ENCODE measurements at regions not wholly inside any gene's neighbourhood (a gene's known extent, or its start where the extent isn't known, plus 50 kb on each side); places are given as distances from the start of the nearest gene placed in this dataset.
A peak's percentile ranks its signal among the peaks of the same experiment; 100 is the strongest.

DNA sequence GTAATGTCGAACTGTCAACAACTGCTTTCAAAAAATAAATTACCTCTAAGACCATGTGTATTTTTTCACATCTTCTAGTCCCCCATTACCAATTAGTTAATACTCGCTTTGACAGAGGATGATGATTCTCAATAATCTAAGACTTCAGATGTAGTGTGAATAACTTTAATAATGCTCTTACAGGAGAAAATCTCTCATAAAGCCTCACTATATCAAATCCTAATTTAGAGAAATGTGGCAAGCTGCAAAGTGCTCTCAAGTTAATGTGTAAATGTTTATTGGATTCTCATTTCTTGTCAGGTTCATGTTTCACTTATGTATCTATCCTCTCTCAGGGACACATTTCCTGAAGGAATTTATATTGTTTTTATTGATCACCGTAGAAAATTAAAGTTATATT is 223.9 kb downstream of the CDH7 start:
- Histone ChIP-seq H3K4me3 (no peak overlapping the region), H3K9me3 (no peaks in the 10 kb centered on the region), H3K4me1 (no peaks in the 10 kb centered on the region), H3K27me3 (no peaks in the 10 kb centered on the region), H3K36me3 (no peaks in the 10 kb centered on the region), H3K27ac (no peak overlapping the region)
- TF ChIP-seq, protein P1, sequence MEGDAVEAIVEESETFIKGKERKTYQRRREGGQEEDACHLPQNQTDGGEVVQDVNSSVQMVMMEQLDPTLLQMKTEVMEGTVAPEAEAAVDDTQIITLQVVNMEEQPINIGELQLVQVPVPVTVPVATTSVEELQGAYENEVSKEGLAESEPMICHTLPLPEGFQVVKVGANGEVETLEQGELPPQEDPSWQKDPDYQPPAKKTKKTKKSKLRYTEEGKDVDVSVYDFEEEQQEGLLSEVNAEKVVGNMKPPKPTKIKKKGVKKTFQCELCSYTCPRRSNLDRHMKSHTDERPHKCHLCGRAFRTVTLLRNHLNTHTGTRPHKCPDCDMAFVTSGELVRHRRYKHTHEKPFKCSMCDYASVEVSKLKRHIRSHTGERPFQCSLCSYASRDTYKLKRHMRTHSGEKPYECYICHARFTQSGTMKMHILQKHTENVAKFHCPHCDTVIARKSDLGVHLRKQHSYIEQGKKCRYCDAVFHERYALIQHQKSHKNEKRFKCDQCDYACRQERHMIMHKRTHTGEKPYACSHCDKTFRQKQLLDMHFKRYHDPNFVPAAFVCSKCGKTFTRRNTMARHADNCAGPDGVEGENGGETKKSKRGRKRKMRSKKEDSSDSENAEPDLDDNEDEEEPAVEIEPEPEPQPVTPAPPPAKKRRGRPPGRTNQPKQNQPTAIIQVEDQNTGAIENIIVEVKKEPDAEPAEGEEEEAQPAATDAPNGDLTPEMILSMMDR (IDR thresholded peaks at IDR 0.05) = no peak
- ATAC-seq (no peak), DNase-seq (no peak)
- intact Hi-C loops (cut with DNase I) = no loop called here

DNA sequence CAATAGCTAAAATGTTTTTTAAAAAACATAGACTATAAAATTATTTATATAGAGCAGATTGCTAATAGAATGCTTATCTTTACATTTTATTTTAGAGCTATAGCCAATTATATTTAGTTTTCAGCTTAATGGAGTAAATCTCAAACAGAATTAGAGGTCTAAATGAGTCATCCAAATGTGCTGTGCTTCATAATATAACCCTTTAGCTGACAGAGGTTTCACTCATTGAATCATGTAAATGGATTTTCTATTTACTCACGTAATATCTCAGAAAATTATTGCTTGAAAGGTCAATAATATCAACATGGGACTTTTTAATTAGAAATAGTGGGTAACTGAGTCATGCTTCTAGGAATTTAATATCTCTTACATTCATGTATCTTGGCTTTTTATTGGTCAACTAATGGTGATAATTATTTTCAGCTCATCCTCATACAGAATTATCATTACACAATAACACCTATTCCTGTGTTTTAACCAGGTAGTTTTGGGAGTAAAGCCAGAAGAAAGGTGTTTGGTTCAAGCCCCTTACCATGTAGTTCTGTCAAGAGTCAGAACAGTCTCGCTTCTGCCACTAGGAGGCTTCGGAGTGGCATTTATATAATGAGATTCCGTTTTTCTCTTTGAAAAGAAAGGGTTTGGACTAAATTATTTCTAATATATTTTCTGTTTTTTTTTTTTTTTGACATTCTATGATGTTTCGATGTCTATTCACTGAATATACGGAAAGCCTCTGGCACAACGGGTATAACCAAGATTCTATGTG is 217.6 kb downstream of the CDH7 start:
- ATAC-seq (no peak), DNase-seq (no peak)
- Histone ChIP-seq H3K36me3 (no peaks in the 10 kb centered on the region), H3K4me3 (no peak overlapping the region), H3K9me3 (no peaks in the 10 kb centered on the region), H3K27me3 (no peaks in the 10 kb centered on the region), H3K4me1 (no peaks in the 10 kb centered on the region), H3K27ac (no peak overlapping the region)
- intact Hi-C loops (cut with DNase I) = no loop called here
- TF ChIP-seq, protein P1 (IDR thresholded peaks at IDR 0.05) = peak; percentile 24

DNA sequence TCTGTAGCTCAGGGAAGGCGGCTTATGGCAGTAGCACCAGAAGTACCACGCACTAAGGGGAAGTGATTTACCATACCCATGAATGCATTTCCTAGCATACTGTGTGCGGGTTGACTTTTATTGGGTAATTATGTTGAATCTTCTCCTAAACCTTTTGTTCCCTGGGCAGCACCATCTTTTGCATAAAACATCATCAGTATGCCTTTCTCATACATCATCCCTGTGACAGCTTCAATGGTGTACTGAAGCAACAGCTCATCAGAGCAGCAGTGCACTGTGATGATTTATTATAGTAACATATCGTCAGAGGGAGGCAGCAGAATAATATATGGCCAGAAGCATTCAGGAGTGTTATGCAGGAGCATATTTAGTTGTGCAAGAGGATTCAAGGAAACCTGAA is 204.9 kb downstream of the CDH7 start:
- intact Hi-C loops (cut with DNase I) = no loop called here
- Histone ChIP-seq H3K4me3 (no peak overlapping the region), H3K9me3 (no peaks in the 10 kb centered on the region), H3K27me3 (no peaks in the 10 kb centered on the region), H3K36me3 (no peaks in the 10 kb centered on the region), H3K4me1 (no peaks in the 10 kb centered on the region), H3K27ac (no peak overlapping the region)
- TF ChIP-seq, protein P1 (IDR thresholded peaks at IDR 0.05) = no peak
- ATAC-seq (no peak), DNase-seq (no peak)

DNA sequence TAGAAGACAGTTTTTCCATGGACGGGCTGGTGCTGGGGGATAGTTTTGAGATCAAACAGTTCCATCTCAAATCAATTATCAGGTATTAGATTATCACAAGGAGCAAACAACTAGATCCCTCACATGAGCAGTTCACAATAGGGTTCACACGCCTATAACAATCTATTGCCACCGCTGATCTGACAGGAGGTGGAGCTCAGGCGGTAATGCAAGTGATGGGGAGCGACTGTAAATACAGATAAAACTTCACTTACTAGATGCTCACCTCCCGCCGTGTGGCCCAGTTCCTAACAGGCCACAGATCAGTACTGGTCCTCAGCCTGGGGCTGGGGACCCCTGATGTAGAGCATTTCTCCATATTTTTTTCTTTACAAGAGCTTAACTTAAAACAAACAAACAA is 203.6 kb downstream of the CDH7 start:
- H3K27ac ChIP-seq = no peak overlapping the region
- H3K4me1 ChIP-seq = no peaks in the 10 kb centered on the region
- no peak for DNase-seq
- no peaks in the 10 kb centered on the region for H3K36me3 ChIP-seq
- ATAC-seq = no peak
- no peak overlapping the region for H3K4me3 ChIP-seq
- H3K27me3 ChIP-seq = no peaks in the 10 kb centered on the region
- TF ChIP-seq, protein P1 (IDR thresholded peaks at IDR 0.05) = no peak
- no peaks in the 10 kb centered on the region for H3K9me3 ChIP-seq
- intact Hi-C loops (cut with DNase I) = no loop called here

DNA sequence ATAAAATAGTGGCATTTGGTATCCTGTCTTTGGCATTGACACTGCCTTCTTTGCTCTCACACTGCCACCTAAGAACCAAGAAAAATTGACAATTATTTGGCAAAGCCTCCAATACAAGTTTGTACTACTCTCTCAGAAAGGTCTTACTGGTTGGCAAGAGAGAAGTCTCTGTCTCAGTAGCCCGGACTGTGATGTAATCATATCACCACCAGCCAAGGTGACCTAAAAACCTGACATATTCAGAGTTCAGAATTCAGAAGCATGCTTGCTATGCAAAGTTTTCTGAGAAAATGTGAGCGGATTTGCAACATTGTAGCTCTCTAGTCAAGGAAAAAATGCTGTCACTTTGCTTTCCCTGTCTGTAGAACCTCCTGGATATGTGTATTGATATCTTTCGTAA is 196.0 kb downstream of the CDH7 start:
- Histone ChIP-seq H3K27ac (no peak overlapping the region), H3K4me3 (no peak overlapping the region), H3K27me3 (no peaks in the 10 kb centered on the region), H3K9me3 (no peaks in the 10 kb centered on the region), H3K36me3 (no peaks in the 10 kb centered on the region), H3K4me1 (no peaks in the 10 kb centered on the region)
- intact Hi-C loops (cut with DNase I) = no loop called here
- ATAC-seq (no peak), DNase-seq (no peak)
- TF ChIP-seq, protein P1 (IDR thresholded peaks at IDR 0.05) = no peak

DNA sequence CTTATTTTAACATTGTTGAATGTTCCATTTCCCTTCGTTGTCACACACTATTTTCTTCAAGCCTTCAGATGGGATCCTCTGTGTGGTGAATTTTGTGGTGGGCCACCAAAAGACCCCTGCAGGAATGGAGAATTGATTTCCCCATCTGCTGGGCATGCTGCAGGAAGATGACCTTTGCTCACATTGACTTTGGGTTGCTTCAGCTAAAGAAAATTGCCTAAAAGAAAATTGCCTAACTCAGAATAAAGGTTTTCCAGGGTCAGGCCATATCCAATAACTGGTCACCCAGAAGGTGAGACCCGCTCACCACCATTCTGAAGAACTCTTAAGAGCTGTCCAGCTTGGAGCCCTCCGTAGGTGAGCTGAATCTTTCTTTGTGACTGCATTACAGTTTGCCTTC is 192.5 kb downstream of the CDH7 start:
- H3K9me3 ChIP-seq = no peaks in the 10 kb centered on the region

More for the DNA sequence above, 192.5 kb downstream of the CDH7 start:
- intact Hi-C loops (cut with DNase I) = no loop called here
- H3K4me3 ChIP-seq = no peak overlapping the region
- no peak for DNase-seq
- TF ChIP-seq, protein P1 (IDR thresholded peaks at IDR 0.05) = no peak
- H3K4me1 ChIP-seq = no peaks in the 10 kb centered on the region
- no peaks in the 10 kb centered on the region for H3K36me3 ChIP-seq
- no peak for ATAC-seq
- H3K27ac ChIP-seq = no peak overlapping the region
- H3K27me3 ChIP-seq = no peaks in the 10 kb centered on the region

Measured in upper lobe of right lung (tissue), 1 donor.